GM12878 (cell line): ENCODE measurements at regions not wholly inside any gene's neighbourhood (a gene's known extent, or its start where the extent isn't known, plus 50 kb on each side); places are given as distances from the start of the nearest gene placed in this dataset.

Experiments
- ATAC-seq: fragments of 200-7000 bp; cut with Tn5 transposase; 3 replicates; pipeline ENCODE4 v1.9.1; 2020; ENCODE audit warnings: mild to moderate bottlenecking, moderate library complexity
- BruUV-seq: library from RNA; stranded (reverse); fragments of 400-500 nt; replicated peaks from 2 replicates; lab custom pipeline; 2021; lab: Mats Ljungman, UMichigan
- CTCF ChIA-PET: fragments of 300-600 bp; sonication (Branson Sonifier 250); formaldehyde crosslinking; extraction: SDS; loops from one replicate; lab custom pipeline; 2021; ENCODE audit warnings: inconsistent platforms; lab: Yijun Ruan, JAX
- POLR2A ChIA-PET: fragments of 350-600 bp; formaldehyde crosslinking; extraction: SDS; loops from one replicate; lab custom pipeline; 2021; ENCODE audit warnings: inconsistent platforms; lab: Charles Lee
- RAD21 ChIA-PET: fragments of 300-600 bp; sonication (Branson Sonifier 250); formaldehyde crosslinking; loops from one replicate; lab custom pipeline; 2023; ENCODE audit warnings: antibody characterized with exemption; ENCODE audit not compliant: unreplicated experiment; lab: Charles Lee
- SMC1A ChIA-PET: fragments of 300-600 bp; sonication (Branson Sonifier 250); formaldehyde crosslinking; loops from one replicate; lab custom pipeline; 2023; ENCODE audit not compliant: unreplicated experiment, uncharacterized antibody; lab: Charles Lee
- DNase-seq: peaks from one replicate; pipeline ENCODE4 v3.0.0-alpha.2; 2011; ENCODE audit warnings: low read depth, low spot score
- FAIRE-seq: peaks from 3 replicates; lab custom pipeline; 2011; peaks lifted over from hg19 to GRCh38; lab: Jason Lieb, UNC
- H2AFZ ChIP-seq: 2 replicates; pipeline ENCODE4 v1.6.0; 2011; ENCODE audit warnings: low read depth, low read length, control low read depth; ENCODE audit not compliant: control insufficient read depth
- H3K27ac ChIP-seq: 2 replicates; pipeline ENCODE4 v1.5.1; 2011; ENCODE audit warnings: control low read depth; ENCODE audit not compliant: control insufficient read depth, insufficient read depth
- H3K27me3 ChIP-seq, 2 experiments: replicated peaks in 1 of 2; 2 replicates each; pipeline versions ENCODE4 v1.6.0 to v1.6.1; 2011; ENCODE audit warnings: low read length in 1 of 2; ENCODE audit not compliant: control insufficient read depth in 2 of 2, insufficient read depth in 2 of 2
- H3K36me3 ChIP-seq, 2 experiments: 2 replicates each; pipeline ENCODE4 v1.5.1; 2011; ENCODE audit warnings: low read length in 1 of 2; ENCODE audit not compliant: control insufficient read depth in 2 of 2, insufficient read depth in 2 of 2
- H3K4me1 ChIP-seq: 2 replicates; pipeline ENCODE4 v1.6.1; 2011; ENCODE audit warnings: mild to moderate bottlenecking, low read length, moderate library complexity, mixed read lengths; ENCODE audit not compliant: control insufficient read depth, insufficient read depth
- H3K4me2 ChIP-seq: 2 replicates; pipeline ENCODE4 v1.6.0; 2011; ENCODE audit warnings: control low read depth; ENCODE audit not compliant: control insufficient read depth, insufficient read depth
- H3K4me3 ChIP-seq: fragments of 200-600 bp; sonication (generic); 2 replicates; pipeline ENCODE4 v1.5.1; 2016
- H3K79me2 ChIP-seq: 2 replicates; pipeline ENCODE4 v1.6.0; 2011; ENCODE audit warnings: low read length; ENCODE audit not compliant: control insufficient read depth, insufficient read depth
- H3K9ac ChIP-seq: 2 replicates; pipeline ENCODE4 v1.8.0; 2011; ENCODE audit warnings: low read length, control low read depth, mixed read lengths; ENCODE audit not compliant: control insufficient read depth, insufficient read depth
- H3K9me3 ChIP-seq: replicated peaks from 3 replicates; pipeline ENCODE4 v1.5.1; 2011; ENCODE audit warnings: mild to moderate bottlenecking, low read length; ENCODE audit not compliant: control insufficient read depth, insufficient read depth
- H4K20me1 ChIP-seq: 2 replicates; pipeline ENCODE4 v1.6.0; 2011; ENCODE audit not compliant: control insufficient read depth, insufficient read depth
- BCL11A ChIP-seq: IDR thresholded peaks from 2 replicates; pipeline ENCODE4 v1.6.1; 2011; ENCODE audit warnings: low read depth, low read length
- BCLAF1 ChIP-seq: fragments of 450-650 bp; IDR thresholded peaks from 2 replicates; pipeline ENCODE4 v1.6.1; 2017; ENCODE audit warnings: antibody characterized with exemption, mild to moderate bottlenecking, moderate library complexity
- CREM ChIP-seq: IDR thresholded peaks from 2 replicates; pipeline ENCODE4 v1.6.1; 2014; ENCODE audit warnings: antibody characterized with exemption, low read depth
- ESRRA ChIP-seq: IDR thresholded peaks from 2 replicates; pipeline ENCODE4 v1.6.1; 2012; ENCODE audit warnings: mild to moderate bottlenecking, low read length, improper control_type of control experiment
- FOS ChIP-seq: IDR thresholded peaks from 3 replicates; pipeline ENCODE4 v1.6.1; 2011; ENCODE audit warnings: borderline replicate concordance; ENCODE audit not compliant: insufficient read length; ENCODE audit errors: extremely low read depth
- HDAC2 ChIP-seq: fragments of 200-600 bp; sonication (generic); IDR thresholded peaks from 2 replicates; pipeline ENCODE4 v1.6.1; 2017
- IKZF1 ChIP-seq: fragments of 450-650 bp; conservative IDR thresholded peaks from 2 replicates; pipeline ENCODE4 v1.6.1; 2017; ENCODE audit warnings: antibody characterized with exemption, mild to moderate bottlenecking
- JUNB ChIP-seq: IDR thresholded peaks from 2 replicates; pipeline ENCODE4 v1.6.1; 2016; ENCODE audit warnings: antibody characterized with exemption, mild to moderate bottlenecking
- MEF2A ChIP-seq: IDR thresholded peaks from 2 replicates; pipeline ENCODE4 v1.6.1; 2011; ENCODE audit warnings: low read depth, mild to moderate bottlenecking, low read length, moderate library complexity; ENCODE audit not compliant: insufficient read depth
- NFYB ChIP-seq: IDR thresholded peaks from 2 replicates; pipeline ENCODE4 v1.6.1; 2011; ENCODE audit warnings: low read depth, mild to moderate bottlenecking, low read length, improper control_type of control experiment, moderate library complexity; ENCODE audit not compliant: insufficient read depth
- NR2C2 ChIP-seq: IDR thresholded peaks from 2 replicates; pipeline ENCODE4 v1.6.1; 2011; ENCODE audit warnings: borderline replicate concordance, low read depth; ENCODE audit not compliant: control insufficient read depth, insufficient read length
- NR2F1 ChIP-seq: fragments of 450-650 bp; conservative IDR thresholded peaks from 2 replicates; pipeline ENCODE4 v1.6.1; 2017; ENCODE audit warnings: mild to moderate bottlenecking
- PKNOX1 ChIP-seq: fragments of 450-650 bp; IDR thresholded peaks from 2 replicates; pipeline ENCODE4 v1.6.1; 2016; ENCODE audit warnings: mild to moderate bottlenecking
- POU2F2 ChIP-seq: IDR thresholded peaks from 3 replicates; pipeline ENCODE4 v1.6.1; 2011; ENCODE audit warnings: low read depth, mild to moderate bottlenecking, low read length, borderline replicate concordance
- SMC3 ChIP-seq: IDR thresholded peaks from 2 replicates; pipeline ENCODE4 v1.6.1; 2011; ENCODE audit warnings: low read length, improper control_type of control experiment, borderline replicate concordance
- WRNIP1 ChIP-seq: IDR thresholded peaks from 2 replicates; pipeline ENCODE4 v1.6.1; 2011; ENCODE audit warnings: low read depth, low read length, improper control_type of control experiment, borderline replicate concordance
- ZZZ3 ChIP-seq: IDR thresholded peaks from 2 replicates; pipeline ENCODE4 v1.6.1; 2011; ENCODE audit warnings: low read depth; ENCODE audit not compliant: control insufficient read depth, insufficient read length
- WGBS: methylation state at CpG from one replicate; pipeline ENCODE4 v1.1.6; 2016; ENCODE audit warnings: low lambda C conversion rate; ENCODE audit not compliant: insufficient replicate concordance, insufficient coverage; ENCODE audit errors: missing lambda C conversion rate; 5-methylcytosine and 5-hydroxymethylcytosine counted together
- in situ Hi-C: fragments of 300-500 bp; cut with MboI; formaldehyde crosslinking; loops from 9 replicates; pipeline ENCODE4 v1.14.3; 2018; ENCODE audit warnings: mixed read lengths
- intact Hi-C: fragments of 100-400 bp; cut with micrococcal nuclease; formaldehyde crosslinking; loops from one replicate; pipeline ENCODE4 v1.14.2; 2022; ENCODE audit not compliant: unreplicated experiment
- TF ChIP-seq, protein P1 (sequence below): fragments of 150-350 bp; IDR thresholded peaks from 2 replicates; pipeline ENCODE4 v1.6.1; 2016; ENCODE audit warnings: low read depth, low read length

DNA sequence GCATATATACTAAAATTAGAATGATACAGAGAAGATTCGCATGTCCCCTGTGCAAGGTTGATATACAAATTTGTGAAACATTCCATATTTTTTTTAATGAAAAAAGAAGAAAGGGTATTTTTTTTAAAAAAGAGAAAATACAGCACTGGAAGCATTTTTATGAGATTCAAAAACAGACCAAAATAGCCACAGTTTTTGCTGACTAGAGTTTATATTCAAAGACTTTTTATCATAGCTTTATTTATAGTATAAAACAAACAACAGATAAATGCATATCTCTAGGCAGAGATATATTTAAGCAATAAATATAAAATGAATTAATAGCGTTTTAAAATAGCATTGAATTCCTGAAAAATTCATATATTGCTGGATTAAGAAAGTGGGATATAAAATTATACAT lies 436.5 kb upstream of the ACVR2A start:
- SMC1A ChIA-PET, result no interaction called here
- in situ Hi-C loops (no loop called here), intact Hi-C loops (no loop called here)
- RAD21 ChIA-PET, result no interaction called here
- H3K27ac ChIP-seq, result no peak overlapping the region
- no peak overlapping the region for H3K4me3 ChIP-seq
- H3K9ac ChIP-seq, result no peak overlapping the region
- H3K79me2 ChIP-seq, result no peaks in the 10 kb centered on the region
- H3K36me3 ChIP-seq, result no peaks in the 10 kb centered on the region
- no peaks in the 10 kb centered on the region; the same call in 2 of the 3 replicates for H3K9me3 ChIP-seq
- TF ChIP-seq FOS (no peak), ESRRA (no peak), MEF2A (no peak), HDAC2 (no peak), BCLAF1 (no peak), WRNIP1 (no peak), POU2F2 (no peak), PKNOX1 (no peak), SMC3 (no peak), JUNB (no peak), CREM (no peak), ZZZ3 (no peak), NR2C2 (no peak), NR2F1 (no peak), IKZF1 (no peak), BCL11A (no peak), NFYB (no peak)
- TF ChIP-seq, protein P1, sequence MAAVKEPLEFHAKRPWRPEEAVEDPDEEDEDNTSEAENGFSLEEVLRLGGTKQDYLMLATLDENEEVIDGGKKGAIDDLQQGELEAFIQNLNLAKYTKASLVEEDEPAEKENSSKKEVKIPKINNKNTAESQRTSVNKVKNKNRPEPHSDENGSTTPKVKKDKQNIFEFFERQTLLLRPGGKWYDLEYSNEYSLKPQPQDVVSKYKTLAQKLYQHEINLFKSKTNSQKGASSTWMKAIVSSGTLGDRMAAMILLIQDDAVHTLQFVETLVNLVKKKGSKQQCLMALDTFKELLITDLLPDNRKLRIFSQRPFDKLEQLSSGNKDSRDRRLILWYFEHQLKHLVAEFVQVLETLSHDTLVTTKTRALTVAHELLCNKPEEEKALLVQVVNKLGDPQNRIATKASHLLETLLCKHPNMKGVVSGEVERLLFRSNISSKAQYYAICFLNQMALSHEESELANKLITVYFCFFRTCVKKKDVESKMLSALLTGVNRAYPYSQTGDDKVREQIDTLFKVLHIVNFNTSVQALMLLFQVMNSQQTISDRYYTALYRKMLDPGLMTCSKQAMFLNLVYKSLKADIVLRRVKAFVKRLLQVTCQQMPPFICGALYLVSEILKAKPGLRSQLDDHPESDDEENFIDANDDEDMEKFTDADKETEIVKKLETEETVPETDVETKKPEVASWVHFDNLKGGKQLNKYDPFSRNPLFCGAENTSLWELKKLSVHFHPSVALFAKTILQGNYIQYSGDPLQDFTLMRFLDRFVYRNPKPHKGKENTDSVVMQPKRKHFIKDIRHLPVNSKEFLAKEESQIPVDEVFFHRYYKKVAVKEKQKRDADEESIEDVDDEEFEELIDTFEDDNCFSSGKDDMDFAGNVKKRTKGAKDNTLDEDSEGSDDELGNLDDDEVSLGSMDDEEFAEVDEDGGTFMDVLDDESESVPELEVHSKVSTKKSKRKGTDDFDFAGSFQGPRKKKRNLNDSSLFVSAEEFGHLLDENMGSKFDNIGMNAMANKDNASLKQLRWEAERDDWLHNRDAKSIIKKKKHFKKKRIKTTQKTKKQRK, result no peak
- CTCF ChIA-PET, result no interaction called here
- no peaks in the 10 kb centered on the region for H3K4me1 ChIP-seq
- WGBS, result 34% methylated on average over 2 of the region's 2 CpGs
- H3K27me3 ChIP-seq, result no peaks in the 10 kb centered on the region
- no peak for DNase-seq
- no peaks in the 10 kb centered on the region for H4K20me1 ChIP-seq
- H2AFZ ChIP-seq, result no peak overlapping the region
- no peak overlapping the region for H3K4me2 ChIP-seq
- no TSS peak for BruUV-seq
- POLR2A ChIA-PET, result no interaction called here
- FAIRE-seq, result no peak
- ATAC-seq, result no peak
